ENCODE measurements at regions not wholly inside any gene's neighbourhood (a gene's known extent, or its start where the extent isn't known, plus 50 kb on each side); places are given as distances from the start of the nearest gene placed in this dataset.

GRCh38 chr4:74624351-74625151, 169.8 kb downstream of the BTC start:
- TF ChIP-seq CTCF (conservative IDR thresholded peaks at IDR 0.05; ENCODE audit: low read length) (no peak), EZH2phosphoT487 (IDR thresholded peaks at IDR 0.05; ENCODE audit: borderline replicate concordance) (no peak)

Measured in Loucy (cell line).